Activated gamma-delta T cell treated with anti-CD3 and anti-CD28 coated beads, Interleukin-2, amount 50 U/mL, for 16 hours (primary cell): ENCODE measurements at regions not wholly inside any gene's neighbourhood (a gene's known extent, or its start where the extent isn't known, plus 50 kb on each side); places are given as distances from the start of the nearest gene placed in this dataset.

Source experiments
- DNase-seq: peaks from one replicate; pipeline ENCODE4 v3.0.0-alpha.2; 2020; ENCODE audit warnings: low read depth

- DNase-seq, result no peak
Observed at GRCh38 chr3:189049458-189050236, 122.1 kb upstream of the TPRG1 start.

- no peak for DNase-seq
Observed at GRCh38 chr3:189053322-189053721, 118.4 kb upstream of the TPRG1 start.

DNA sequence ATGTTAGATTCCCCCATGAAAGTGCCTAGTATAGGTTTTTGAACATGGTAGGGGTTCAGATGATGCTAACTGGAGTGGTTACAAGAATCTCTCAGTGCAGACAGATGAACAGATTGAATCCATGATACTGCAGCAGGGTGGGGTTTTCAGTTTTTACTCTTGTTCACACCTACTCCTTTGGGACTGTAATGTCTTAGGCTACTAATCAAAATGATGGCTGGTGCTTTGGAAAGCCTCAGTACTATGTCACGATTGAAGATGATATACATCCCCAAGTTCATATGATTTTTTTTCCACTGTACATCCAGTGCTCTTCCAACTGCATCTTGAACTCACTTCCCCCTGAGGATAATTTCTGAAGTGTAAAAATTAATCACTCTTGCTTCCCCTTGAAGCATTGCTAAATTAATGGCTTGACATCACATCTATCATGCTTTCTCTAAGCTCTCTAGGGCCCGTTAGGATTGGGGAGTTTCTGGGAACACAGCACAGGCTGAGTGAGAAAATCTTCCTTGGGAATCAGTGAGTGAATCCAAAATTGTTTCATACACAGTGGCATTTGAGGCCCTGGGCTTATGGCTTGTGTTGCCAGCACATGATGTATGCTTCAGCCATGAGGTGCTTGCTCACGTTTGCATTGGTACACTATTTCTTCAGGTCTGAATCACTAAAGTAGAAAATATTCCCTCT lies 115.0 kb upstream of the TPRG1 start:
- no peak for DNase-seq

DNA sequence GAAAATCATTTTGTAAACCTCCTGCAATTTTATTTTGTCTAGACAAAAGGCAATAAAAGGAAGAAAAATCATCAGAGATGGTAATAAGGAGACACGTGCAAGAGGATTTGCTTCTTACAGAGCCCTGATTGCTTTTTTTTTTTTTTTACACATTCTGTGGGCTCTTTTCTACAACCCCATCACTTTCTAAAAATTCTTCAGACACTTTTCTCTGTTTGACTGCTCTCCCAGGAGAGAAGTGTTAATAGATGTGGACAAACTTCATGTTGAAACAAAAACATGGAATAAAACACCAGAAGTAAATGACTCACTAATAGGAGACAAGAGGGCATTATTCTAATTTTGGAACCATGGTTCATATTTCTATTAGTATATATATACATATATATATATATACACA lies 114.4 kb upstream of the TPRG1 start:
- DNase-seq, result no peak

GRCh38 chr3:189058071-189058470 lies 113.7 kb upstream of the TPRG1 start:
- no peak for DNase-seq

DNA sequence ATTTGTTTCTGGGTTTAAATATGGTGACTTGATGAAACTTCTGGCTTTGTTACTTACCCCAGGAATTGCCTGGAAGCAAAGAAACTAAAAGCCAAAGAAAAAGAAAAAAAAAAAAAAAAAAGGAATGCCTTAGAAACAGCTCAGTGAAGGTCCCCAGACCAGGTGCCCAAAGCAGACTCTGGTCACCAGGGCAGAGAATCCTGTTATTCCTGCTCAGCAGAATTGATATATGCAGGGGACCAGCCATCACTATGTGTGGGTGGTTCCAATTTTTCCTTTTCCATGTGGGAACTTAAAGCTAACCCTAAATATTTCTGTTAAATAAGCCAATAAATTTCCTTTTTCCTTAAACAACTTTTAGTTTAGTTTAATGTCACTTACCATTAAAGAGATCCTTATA lies 100.8 kb upstream of the TPRG1 start:
- no peak for DNase-seq

- no peak for DNase-seq
Observed at GRCh38 chr3:189071446-189071845, 100.3 kb upstream of the TPRG1 start.

- DNase-seq, result no peak
Observed at GRCh38 chr3:189076449-189076848, 95.3 kb upstream of the TPRG1 start.

DNA sequence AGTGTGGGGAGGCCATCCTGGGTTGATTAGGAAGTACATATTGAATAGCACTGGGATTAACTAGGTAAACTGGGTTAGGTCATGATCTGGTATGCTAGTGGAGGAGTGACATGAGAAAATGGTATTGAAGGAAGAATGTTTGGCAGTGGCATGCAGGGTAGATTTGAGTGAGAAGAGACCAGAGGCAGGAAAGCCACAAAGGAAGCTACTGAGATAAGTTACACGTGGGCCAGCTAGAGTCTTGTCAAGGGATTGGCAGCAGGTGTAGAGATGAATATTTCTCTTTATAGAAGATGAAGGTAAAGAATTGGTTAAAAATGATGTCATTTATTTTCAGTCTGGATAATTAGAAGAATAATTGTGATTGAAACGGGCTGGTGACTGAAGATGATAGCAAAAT lies 91.0 kb upstream of the TPRG1 start:
- DNase-seq, result no peak

- DNase-seq, result no peak
Observed at GRCh38 chr3:189082666-189083427, 88.9 kb upstream of the TPRG1 start.

DNA sequence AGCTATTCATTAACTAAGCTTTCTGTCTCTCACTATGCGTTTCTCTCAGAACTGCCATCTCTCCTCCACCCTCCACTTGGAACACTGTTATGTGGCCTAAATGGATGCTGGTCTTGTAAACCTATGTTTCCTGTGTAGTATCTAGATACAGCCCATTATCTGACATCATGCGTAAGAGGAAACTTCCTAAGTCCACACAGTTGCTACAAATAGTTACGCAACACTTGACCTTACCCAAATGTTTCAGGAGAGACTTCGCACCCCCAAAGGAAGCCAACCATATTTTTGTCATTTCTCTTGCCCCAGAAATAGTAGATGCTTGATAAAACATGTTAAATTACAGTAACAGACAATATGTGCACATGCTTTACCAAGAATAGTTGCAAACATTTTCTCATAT lies 87.2 kb upstream of the TPRG1 start:
- DNase-seq, result no peak

DNA sequence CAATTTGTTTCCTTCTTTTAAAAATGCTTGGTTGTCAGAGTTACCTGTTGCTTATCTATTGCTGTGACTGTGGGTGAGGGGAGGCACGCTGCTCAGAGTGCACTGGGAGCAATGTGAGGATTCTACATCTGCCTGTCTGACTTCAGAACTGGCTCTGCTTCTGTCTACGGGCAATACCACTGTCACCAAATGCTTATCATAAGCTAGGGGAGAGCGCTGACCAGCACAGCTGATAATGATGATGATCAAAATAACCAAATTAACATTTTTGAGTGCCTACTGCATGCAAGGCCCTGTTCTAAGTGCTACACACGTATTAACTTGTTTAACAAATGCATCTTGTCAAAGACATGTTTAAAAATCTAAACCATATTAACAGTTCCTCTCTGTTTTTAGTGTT lies 79.2 kb upstream of the TPRG1 start:
- DNase-seq, result no peak

GRCh38 chr3:189094539-189094938 lies 77.2 kb upstream of the TPRG1 start:
- no peak for DNase-seq

GRCh38 chr3:189096092-189096491 lies 75.7 kb upstream of the TPRG1 start:
- DNase-seq, result no peak

- no peak for DNase-seq
Observed at GRCh38 chr3:189099031-189099471, 72.7 kb upstream of the TPRG1 start.

DNA sequence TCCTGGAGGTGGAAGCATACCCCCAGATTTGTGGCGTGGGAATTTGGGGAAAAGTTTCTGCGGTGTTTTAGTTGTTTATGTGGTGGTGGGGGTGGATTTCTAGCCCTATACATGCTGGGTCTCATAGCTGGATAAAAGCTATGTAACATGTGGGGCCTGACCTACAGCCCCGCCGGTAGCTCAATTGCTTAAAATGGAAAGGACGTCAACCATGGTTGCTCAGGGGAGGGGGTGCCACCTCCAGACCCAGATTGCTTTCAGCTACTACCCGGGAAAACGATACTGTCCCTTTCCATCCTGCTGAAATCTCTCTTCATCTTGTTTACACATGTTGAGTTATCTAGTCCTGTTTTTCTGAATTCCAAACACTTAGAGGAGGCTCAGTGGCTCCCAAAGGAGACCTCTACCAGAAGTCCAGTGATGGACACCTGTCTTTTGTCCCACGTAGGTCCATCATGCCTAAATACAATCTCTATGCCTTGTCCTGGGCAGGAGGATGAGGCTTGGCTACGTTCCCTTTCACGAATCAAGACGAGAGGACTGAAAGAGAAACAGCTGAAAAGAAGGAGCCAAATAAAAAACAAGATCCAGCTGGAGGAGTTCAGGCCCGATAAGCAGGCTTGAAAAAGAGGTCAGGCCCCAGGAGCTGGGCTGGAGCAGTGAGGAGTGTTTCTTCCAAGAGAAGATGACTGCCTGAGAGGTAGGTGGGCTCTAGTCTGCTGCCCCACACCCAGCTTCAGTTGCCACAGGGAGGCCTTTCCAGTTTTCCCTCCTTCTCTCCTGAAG lies 72.1 kb upstream of the TPRG1 start:
- DNase-seq, result no peak

GRCh38 chr3:189100866-189101265 lies 70.9 kb upstream of the TPRG1 start:
- no peak for DNase-seq

GRCh38 chr3:189101594-189101993 lies 70.2 kb upstream of the TPRG1 start:
- no peak for DNase-seq

GRCh38 chr3:189103208-189103607 lies 68.6 kb upstream of the TPRG1 start:
- DNase-seq, result no peak

GRCh38 chr3:189108067-189108466 lies 63.7 kb upstream of the TPRG1 start:
- DNase-seq, result no peak

- DNase-seq, result no peak
Observed at GRCh38 chr3:189108735-189109134, 63.0 kb upstream of the TPRG1 start.

DNA sequence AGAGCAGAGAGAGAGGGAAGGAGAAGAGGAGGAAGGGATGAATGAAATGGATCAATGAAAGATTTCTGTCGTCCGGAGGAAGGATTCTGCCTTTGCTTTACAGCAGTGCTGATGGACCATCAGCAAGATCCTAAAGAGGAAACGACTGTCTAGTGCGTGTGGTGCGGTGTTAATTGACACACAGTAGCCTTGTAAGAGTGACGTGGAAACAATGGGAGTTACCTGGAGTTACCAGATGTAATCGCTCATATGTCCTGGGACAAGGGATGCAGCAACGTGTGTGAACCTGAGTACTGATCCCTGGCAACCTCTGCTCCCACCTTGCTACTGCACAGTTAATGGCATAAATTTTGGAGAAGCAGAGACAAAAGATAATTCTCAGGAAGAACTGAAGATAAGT lies 62.6 kb upstream of the TPRG1 start:
- no peak for DNase-seq
